Stomach smooth muscle (tissue), 2 donors: ENCODE measurements at regions not wholly inside any gene's neighbourhood (a gene's known extent, or its start where the extent isn't known, plus 50 kb on each side); places are given as distances from the start of the nearest gene placed in this dataset.

Source experiments
- H3K27ac ChIP-seq: one replicate; pipeline ENCODE4 v1.7.0; 2013; ENCODE audit warnings: mild to moderate bottlenecking, low read length, inconsistent platforms
- H3K27me3 ChIP-seq, 2 donors: one replicate each; pipeline ENCODE4 v1.7.0; 2013; ENCODE audit warnings: low read length in 2 of 2; ENCODE audit not compliant: insufficient read depth in 2 of 2, control insufficient read depth in 1 of 2
- H3K36me3 ChIP-seq, 2 donors: one replicate each; pipeline ENCODE4 v1.7.0; 2013; ENCODE audit warnings: low read length in 2 of 2; ENCODE audit not compliant: control insufficient read depth in 2 of 2, insufficient read depth in 2 of 2
- H3K4me1 ChIP-seq: one replicate; pipeline ENCODE4 v1.7.0; 2013; ENCODE audit warnings: low read length; ENCODE audit not compliant: control insufficient read depth, insufficient read depth
- H3K4me3 ChIP-seq, 2 donors: one replicate each; pipeline ENCODE4 v1.7.0; 2013; ENCODE audit warnings: low read length in 2 of 2
- H3K9ac ChIP-seq, 2 donors: one replicate each; pipeline ENCODE4 v1.7.0; 2013; ENCODE audit warnings: low read length in 2 of 2, mild to moderate bottlenecking in 1 of 2
- H3K9me3 ChIP-seq, 2 donors: one replicate each; pipeline ENCODE4 v1.7.0; 2013; ENCODE audit warnings: low read length in 2 of 2; ENCODE audit not compliant: control insufficient read depth in 2 of 2
- donor health status: healthy.
- donor health status: Pancreatic carcinoma.

GRCh38 chr7:42479452-42479815 lies 242.4 kb upstream of the GLI3 start:
- no peaks in the 10 kb centered on the region for H3K27me3 ChIP-seq
- no peak overlapping the region for H3K9ac ChIP-seq
- H3K4me1 ChIP-seq: peaks cover 12% of the 10 kb centered on the region
- H3K4me3 ChIP-seq: no peak overlapping the region
- H3K9me3 ChIP-seq: no peaks in the 10 kb centered on the region
- no peak overlapping the region for H3K27ac ChIP-seq
- no peaks in the 10 kb centered on the region for H3K36me3 ChIP-seq

- Histone ChIP-seq H3K4me3 (no peak overlapping the region), H3K27me3 (no peaks in the 10 kb centered on the region), H3K4me1 (peaks cover 12% of the 10 kb centered on the region), H3K36me3 (no peaks in the 10 kb centered on the region), H3K27ac (no peak overlapping the region), H3K9me3 (no peaks in the 10 kb centered on the region), H3K9ac (no peak overlapping the region)
These were observed 241.7 kb upstream of the GLI3 start for GRCh38 chr7:42478717-42479116.

GRCh38 chr7:42476255-42476654 lies 239.2 kb upstream of the GLI3 start:
- Histone ChIP-seq H3K4me1 (peaks cover 12% of the 10 kb centered on the region), H3K9ac (no peak overlapping the region), H3K27me3 (no peaks in the 10 kb centered on the region), H3K36me3 (no peaks in the 10 kb centered on the region), H3K4me3 (no peak overlapping the region), H3K9me3 (no peaks in the 10 kb centered on the region), H3K27ac (no peak overlapping the region)

- Histone ChIP-seq H3K36me3 (no peaks in the 10 kb centered on the region), H3K4me1 (peaks cover 5% of the 10 kb centered on the region), H3K9ac (no peak overlapping the region), H3K27ac (no peak overlapping the region), H3K27me3 (no peaks in the 10 kb centered on the region), H3K4me3 (no peak overlapping the region), H3K9me3 (no peaks in the 10 kb centered on the region)
These were observed 238.1 kb upstream of the GLI3 start for GRCh38 chr7:42475082-42475481.

GRCh38 chr7:42473099-42473498 lies 236.1 kb upstream of the GLI3 start:
- Histone ChIP-seq H3K36me3 (no peaks in the 10 kb centered on the region), H3K4me1 (no peaks in the 10 kb centered on the region), H3K27me3 (no peaks in the 10 kb centered on the region), H3K9me3 (no peaks in the 10 kb centered on the region), H3K9ac (no peak overlapping the region), H3K27ac (no peak overlapping the region), H3K4me3 (no peak overlapping the region)

- Histone ChIP-seq H3K9ac (no peak overlapping the region), H3K27ac (no peak overlapping the region), H3K27me3 (no peaks in the 10 kb centered on the region), H3K9me3 (no peaks in the 10 kb centered on the region), H3K4me1 (no peaks in the 10 kb centered on the region), H3K36me3 (no peaks in the 10 kb centered on the region), H3K4me3 (no peak overlapping the region)
These were observed 234.7 kb upstream of the GLI3 start for GRCh38 chr7:42471573-42472174.

GRCh38 chr7:42469341-42469740 lies 232.3 kb upstream of the GLI3 start:
- Histone ChIP-seq H3K27ac (no peak overlapping the region), H3K9me3 (no peaks in the 10 kb centered on the region), H3K4me3 (no peak overlapping the region)

GRCh38 chr7:42468471-42468870 lies 231.5 kb upstream of the GLI3 start:
- Histone ChIP-seq H3K9me3 (no peaks in the 10 kb centered on the region), H3K4me1 (no peaks in the 10 kb centered on the region), H3K27me3 (no peaks in the 10 kb centered on the region), H3K4me3 (no peak overlapping the region), H3K9ac (no peak overlapping the region), H3K27ac (no peak overlapping the region), H3K36me3 (no peaks in the 10 kb centered on the region)

More at GRCh38 chr7:42469341-42469740, 232.3 kb upstream of the GLI3 start:
- Histone ChIP-seq H3K9ac (no peak overlapping the region), H3K4me1 (no peaks in the 10 kb centered on the region), H3K27me3 (no peaks in the 10 kb centered on the region), H3K36me3 (no peaks in the 10 kb centered on the region)

GRCh38 chr7:42461537-42461936 lies 224.5 kb upstream of the GLI3 start:
- no peak overlapping the region for H3K27ac ChIP-seq
- no peaks in the 10 kb centered on the region for H3K4me1 ChIP-seq
- no peaks in the 10 kb centered on the region for H3K36me3 ChIP-seq
- no peak overlapping the region for H3K9ac ChIP-seq
- H3K9me3 ChIP-seq: no peaks in the 10 kb centered on the region
- no peak overlapping the region for H3K4me3 ChIP-seq
- no peaks in the 10 kb centered on the region for H3K27me3 ChIP-seq

- Histone ChIP-seq H3K36me3 (no peaks in the 10 kb centered on the region), H3K9ac (no peak overlapping the region), H3K4me3 (no peak overlapping the region), H3K27ac (no peak overlapping the region), H3K9me3 (no peaks in the 10 kb centered on the region), H3K4me1 (no peaks in the 10 kb centered on the region), H3K27me3 (no peaks in the 10 kb centered on the region)
These were observed 223.9 kb upstream of the GLI3 start for GRCh38 chr7:42460933-42461332.

- H3K36me3 ChIP-seq: no peaks in the 10 kb centered on the region
These were observed 223.1 kb upstream of the GLI3 start for GRCh38 chr7:42460148-42460547.

More at GRCh38 chr7:42460148-42460547, 223.1 kb upstream of the GLI3 start:
- Histone ChIP-seq H3K27me3 (no peaks in the 10 kb centered on the region), H3K9me3 (no peaks in the 10 kb centered on the region), H3K4me1 (no peaks in the 10 kb centered on the region), H3K27ac (no peak overlapping the region), H3K4me3 (no peak overlapping the region), H3K9ac (no peak overlapping the region)
